GM23248 (cell line): ENCODE measurements at regions not wholly inside any gene's neighbourhood (a gene's known extent, or its start where the extent isn't known, plus 50 kb on each side); places are given as distances from the start of the nearest gene placed in this dataset.

Source experiments
- EZH2 ChIP-seq: fragments of 200-600 bp; sonication (generic); IDR thresholded peaks from 2 replicates; pipeline ENCODE4 v1.6.1; 2018; ENCODE audit warnings: antibody characterized with exemption, mild to moderate bottlenecking; ENCODE audit not compliant: insufficient read depth, poor library complexity, severe bottlenecking
- EZH2phosphoT487 ChIP-seq: fragments of 200-600 bp; sonication (generic); IDR thresholded peaks from 2 replicates; pipeline ENCODE4 v1.6.1; 2018; ENCODE audit warnings: antibody characterized with exemption, moderate library complexity, mild to moderate bottlenecking, low read depth; ENCODE audit not compliant: insufficient read depth

DNA sequence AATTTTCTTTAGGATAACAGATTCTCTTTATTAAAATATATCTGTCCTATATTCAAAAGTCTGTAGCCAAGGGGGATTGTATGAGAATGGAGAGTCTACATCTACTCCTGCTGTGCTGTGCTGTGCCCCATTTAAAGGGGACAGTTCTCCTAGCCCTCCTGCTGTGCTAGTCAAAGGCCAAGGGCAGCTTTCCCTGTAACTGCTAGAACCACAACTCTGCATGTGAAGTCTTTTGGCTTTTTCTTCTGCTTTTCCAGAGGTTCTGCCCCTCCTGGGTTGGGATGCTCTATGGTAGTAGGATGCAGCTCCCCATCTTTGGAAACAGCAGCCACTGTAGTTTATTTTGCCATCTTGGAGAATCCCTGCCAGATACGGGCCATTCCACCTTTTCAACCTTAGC lies 197.5 kb upstream of the JUN start:
- TF ChIP-seq EZH2 (no peak), EZH2phosphoT487 (no peak)
